OCI-LY3 (cell line): ENCODE measurements at regions not wholly inside any gene's neighbourhood (a gene's known extent, or its start where the extent isn't known, plus 50 kb on each side); places are given as distances from the start of the nearest gene placed in this dataset.

Experiments
- EZH2phosphoT487 ChIP-seq: fragments of 200-600 bp; shearing (Covaris generic); IDR thresholded peaks from 2 replicates; pipeline ENCODE4 v1.6.1; 2018; ENCODE audit warnings: antibody characterized with exemption, mixed run types, low read depth
- TF ChIP-seq, protein P1 (sequence below): fragments of 200-600, 300-600 bp; sonication (generic); IDR thresholded peaks from 2 replicates; pipeline ENCODE4 v1.5.1; 2014; ENCODE audit warnings: antibody characterized with exemption, low read length, low read depth

DNA sequence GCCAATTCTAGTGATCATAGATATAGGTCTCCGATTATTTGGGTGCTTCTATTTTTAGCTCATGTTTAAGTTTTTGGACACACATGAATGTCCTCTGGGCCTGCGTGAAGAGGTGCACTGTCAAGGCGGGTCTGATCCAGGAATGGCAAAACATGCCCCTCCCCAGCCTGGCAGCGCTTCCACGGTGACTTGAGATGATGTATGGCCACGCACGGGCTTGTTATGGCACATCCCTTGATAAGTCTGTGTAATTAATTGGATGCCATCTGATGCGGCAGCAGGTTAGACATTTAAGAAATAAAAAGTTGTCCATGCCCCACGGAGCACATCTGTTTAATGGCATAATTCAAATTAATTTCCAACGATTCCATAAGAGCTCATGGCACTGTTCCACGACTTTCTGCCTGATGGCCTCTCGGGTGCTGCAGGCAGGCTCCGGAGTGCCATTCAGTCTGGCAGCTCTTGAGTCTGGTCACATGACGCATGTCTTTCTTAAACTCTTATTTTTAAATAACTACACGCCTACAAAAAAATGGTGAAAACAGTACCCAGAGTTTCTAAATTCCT, 151.4 kb downstream of the ACKR3 start:
- no peak for TF ChIP-seq EZH2phosphoT487
- TF ChIP-seq, protein P1, sequence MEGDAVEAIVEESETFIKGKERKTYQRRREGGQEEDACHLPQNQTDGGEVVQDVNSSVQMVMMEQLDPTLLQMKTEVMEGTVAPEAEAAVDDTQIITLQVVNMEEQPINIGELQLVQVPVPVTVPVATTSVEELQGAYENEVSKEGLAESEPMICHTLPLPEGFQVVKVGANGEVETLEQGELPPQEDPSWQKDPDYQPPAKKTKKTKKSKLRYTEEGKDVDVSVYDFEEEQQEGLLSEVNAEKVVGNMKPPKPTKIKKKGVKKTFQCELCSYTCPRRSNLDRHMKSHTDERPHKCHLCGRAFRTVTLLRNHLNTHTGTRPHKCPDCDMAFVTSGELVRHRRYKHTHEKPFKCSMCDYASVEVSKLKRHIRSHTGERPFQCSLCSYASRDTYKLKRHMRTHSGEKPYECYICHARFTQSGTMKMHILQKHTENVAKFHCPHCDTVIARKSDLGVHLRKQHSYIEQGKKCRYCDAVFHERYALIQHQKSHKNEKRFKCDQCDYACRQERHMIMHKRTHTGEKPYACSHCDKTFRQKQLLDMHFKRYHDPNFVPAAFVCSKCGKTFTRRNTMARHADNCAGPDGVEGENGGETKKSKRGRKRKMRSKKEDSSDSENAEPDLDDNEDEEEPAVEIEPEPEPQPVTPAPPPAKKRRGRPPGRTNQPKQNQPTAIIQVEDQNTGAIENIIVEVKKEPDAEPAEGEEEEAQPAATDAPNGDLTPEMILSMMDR, result no peak
